Left kidney (tissue), 1 donor: ENCODE measurements at regions not wholly inside any gene's neighbourhood (a gene's known extent, or its start where the extent isn't known, plus 50 kb on each side); places are given as distances from the start of the nearest gene placed in this dataset.

Source experiments
- DNase-seq: peaks from one replicate; pipeline ENCODE4 v3.0.0-alpha.2; 2013

GRCh38 chr9:19595003-19595402 lies 186.2 kb downstream of the ACER2 start:
- DNase-seq: no peak

DNA sequence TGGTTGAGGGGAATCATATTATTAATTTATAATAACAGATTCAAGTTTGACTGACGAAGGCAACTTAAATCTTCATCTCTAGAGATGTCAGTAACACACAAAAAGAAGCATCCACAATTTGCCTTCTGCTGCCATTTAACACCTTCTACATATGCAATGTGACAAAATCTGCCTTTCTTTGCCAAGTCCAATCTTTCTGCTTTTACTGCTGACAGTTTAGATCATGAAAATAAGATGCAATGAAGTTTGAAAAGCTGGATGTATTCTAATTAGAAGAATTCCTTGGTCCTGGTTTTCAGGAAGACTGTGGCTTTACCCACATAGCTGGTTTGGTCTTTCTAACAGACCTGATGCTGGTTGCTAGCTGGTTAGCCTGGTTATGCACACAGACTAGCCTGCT lies 178.9 kb downstream of the ACER2 start:
- DNase-seq: no peak

DNA sequence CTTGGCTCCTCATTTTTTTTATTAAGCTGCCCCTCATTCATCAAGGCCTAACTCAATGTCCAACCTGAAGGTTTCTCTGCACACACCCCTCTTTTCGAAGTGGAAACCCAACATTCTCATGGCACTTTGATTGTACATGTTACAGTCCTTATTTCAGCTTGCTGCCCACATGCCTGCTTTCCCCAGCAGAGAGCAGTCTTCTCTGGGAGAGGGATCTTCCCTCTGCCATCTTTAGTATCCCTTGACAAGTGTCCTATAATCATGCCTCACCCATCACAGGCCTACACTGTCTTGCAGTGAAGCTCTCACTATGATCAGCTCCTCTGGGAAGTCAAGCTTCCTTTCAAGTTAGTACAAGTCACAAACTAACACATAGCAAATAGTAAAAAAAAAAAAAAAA lies 175.1 kb downstream of the ACER2 start:
- no peak for DNase-seq

DNA sequence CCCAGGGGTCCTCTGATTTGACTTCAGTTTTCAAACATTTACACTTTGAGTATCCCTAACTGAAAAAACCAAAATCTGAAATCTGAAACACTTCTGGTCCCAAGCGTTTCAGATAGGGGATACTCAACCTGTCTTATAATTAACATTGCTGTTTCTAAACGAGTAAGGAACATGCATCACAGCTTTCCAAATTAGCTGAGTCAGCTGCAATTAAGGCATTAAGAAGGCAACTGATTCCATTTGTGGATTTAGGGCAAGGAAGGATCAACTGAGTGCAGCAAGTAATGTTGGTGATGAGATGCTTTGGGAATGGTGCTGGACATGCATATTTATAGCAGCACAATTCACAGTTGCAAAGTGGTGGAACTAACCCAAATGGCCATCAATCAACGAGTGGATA lies 168.6 kb downstream of the ACER2 start:
- DNase-seq: no peak

DNA sequence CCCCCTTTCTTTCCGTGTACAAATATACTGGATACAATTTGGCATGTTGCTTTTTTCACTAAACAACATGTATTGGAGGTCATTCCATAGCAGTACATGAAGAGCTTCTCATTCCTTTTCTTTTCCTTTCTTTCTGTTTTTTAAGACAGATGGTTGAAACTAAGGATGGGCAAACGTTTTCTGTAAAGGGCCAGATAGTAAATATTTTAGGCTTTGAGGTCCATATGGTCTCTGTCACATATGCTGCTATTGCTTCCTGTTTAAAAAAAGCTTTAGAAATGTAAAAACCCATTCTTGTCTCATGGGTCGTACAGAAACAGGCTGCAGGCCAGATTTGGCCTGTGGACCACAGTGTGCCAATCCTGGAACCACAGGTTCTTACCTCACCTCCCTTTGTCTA lies 160.1 kb downstream of the ACER2 start:
- no peak for DNase-seq

- no peak for DNase-seq
Observed at GRCh38 chr9:19564396-19565061, 155.7 kb downstream of the ACER2 start.

GRCh38 chr9:19555214-19555613 lies 146.4 kb downstream of the ACER2 start:
- no peak for DNase-seq

GRCh38 chr9:19554529-19554928 lies 145.7 kb downstream of the ACER2 start:
- no peak for DNase-seq

DNA sequence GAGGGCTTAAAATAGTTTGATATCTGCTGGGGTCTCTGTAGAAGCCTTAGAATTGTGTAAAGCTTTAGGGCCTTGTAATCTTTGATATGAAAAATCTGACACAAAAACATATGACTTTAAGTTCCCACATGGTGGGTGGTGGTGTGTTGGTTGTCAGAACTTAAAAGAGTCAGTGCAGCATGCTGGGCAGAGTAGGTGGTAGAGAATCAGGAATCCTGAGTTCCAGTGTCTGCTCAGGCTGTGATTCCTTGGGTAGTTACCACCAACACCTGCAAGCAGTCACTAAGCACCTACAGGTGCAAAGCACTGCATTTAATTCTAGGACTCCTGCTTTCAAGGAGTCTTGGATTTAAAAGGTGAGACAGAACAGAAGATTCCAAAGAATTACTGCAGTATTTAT lies 144.6 kb downstream of the ACER2 start:
- DNase-seq: no peak

- no peak for DNase-seq
Observed at GRCh38 chr9:19552282-19553105, 143.7 kb downstream of the ACER2 start.

DNA sequence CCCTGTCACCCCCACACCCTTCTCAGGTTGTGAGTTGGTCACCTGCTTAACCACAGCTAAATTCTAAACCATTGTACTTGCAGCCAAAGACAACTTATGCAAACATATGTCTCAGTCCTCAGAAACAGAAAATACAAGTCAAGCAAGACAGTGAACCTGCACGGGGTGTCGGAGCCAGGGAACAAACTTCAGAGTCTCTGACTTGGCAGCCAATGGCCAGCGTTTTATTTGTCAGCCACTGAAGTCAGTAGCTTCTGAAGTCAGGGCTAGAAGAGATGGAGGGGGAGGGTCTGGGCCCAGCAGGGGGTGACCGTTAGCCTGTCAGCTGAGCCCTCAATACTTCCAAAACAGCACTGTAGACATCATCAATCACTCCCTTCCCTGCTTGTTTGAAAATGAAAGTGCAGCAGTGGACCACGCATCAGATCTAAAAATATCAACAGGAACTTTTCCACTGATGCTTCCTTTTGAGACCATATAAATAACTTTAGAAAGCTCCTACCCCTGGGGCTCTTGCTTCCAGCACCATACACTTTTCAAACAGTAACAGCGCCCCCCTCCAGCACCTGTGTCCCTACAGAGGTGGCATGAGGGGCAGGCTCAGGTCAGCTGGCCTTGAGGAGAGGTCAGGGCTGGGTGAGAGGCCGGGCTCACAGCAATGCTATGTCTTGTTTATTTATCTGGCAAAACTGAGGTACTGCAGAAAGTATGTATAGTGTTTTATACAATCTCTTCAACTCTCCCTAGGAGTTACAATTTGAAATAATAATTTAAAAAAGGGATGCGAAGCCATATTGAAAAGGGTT lies 142.5 kb downstream of the ACER2 start:
- no peak for DNase-seq

DNA sequence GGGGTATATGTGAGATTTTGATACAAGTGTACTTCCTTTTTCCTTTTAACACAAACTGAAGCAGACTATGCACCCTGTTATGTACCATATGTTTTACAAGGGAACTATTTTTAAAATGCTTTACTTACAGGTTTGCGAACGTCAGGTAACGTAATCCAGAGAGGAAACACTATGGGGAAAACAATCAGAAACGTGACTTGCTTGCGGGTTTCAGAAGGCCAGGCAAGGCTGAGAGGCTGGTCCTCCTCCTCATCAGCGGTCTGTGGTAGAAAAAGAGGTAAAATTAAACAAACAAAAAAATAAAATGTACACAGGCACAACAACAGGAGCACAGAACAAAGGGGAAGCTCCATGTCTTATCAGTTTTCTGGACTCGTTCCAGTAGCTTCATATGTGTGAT lies 141.2 kb downstream of the ACER2 start:
- DNase-seq: no peak

DNA sequence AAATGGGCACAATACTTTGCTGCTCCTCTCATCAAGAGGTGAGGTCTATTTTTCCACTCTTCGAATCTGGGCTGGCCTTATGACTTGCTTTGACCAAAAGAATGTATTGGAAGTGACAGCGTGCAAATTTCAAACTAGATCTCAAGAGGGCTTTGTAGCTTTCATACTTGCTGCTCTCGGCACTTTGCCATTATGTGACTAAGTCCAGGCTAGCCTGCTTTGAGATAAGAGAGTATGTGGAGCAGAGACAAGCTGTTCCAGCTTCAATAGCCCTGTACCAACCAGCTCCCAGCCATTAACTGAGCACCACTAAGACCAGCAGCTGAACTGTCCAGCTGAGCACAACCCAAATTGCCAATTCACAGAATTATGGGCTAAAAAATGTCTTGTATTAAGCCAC lies 124.6 kb downstream of the ACER2 start:
- DNase-seq: no peak

DNA sequence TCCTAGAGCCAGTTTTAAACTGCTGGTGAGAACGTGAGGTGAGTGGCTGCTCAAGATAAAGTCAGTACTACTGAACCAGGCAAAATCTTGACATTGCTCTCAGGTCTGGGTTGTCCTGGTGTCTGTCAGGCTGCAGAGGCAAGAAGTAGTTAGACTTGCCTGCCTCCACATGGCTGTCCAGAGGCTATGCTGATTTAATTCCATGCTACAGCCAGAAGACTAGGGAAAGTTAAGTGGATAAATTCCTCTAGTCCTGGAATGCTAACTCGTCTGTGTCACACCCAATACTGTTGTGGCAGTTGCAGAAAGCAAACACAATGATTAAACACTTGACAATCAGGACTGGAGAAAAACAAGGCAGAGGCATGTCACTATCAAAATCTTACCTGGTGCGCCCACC lies 118.9 kb downstream of the ACER2 start:
- DNase-seq: no peak

- no peak for DNase-seq
Observed at GRCh38 chr9:19522558-19522957, 113.7 kb downstream of the ACER2 start.

GRCh38 chr9:19521205-19521604 lies 112.4 kb downstream of the ACER2 start:
- DNase-seq: no peak

DNA sequence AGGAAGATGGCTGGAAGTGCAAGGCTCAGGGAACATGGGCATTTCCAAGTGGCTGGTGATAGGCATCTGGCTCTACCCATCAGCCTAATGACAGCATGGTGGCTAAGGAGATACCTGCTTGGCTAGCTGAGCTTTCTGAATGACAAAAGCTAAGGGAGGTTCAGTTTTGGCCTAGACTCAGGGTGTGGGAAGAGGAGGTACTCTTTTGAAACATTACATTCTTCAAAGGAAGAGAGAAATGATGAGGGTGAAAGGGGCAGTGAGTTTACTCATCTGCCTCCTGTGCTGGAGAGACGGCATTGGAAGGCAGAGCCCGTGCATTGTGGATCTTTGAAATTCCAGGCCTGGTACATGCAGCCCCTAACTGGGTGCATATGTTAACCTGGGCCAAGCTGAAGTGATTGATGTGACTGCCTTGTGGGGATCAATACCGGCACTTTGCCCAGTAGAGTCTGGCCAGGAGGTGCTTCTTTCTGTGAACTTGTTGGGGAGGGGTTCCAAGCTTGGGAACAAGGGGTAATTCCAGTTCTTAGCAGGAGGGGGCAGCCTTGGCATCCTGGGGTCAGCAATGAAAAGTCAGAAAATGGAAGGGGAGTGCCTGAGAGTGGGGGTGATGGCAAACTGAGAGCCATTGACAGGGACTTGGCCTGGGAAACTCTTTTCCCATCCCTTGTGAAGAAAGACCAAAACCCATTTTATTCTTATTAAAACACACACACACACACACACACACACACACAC lies 108.6 kb downstream of the ACER2 start:
- DNase-seq: no peak

GRCh38 chr9:19516348-19516747 lies 107.5 kb downstream of the ACER2 start:
- DNase-seq: no peak

- DNase-seq: no peak
Observed at GRCh38 chr9:19513671-19514275, 105.0 kb downstream of the ACER2 start.

DNA sequence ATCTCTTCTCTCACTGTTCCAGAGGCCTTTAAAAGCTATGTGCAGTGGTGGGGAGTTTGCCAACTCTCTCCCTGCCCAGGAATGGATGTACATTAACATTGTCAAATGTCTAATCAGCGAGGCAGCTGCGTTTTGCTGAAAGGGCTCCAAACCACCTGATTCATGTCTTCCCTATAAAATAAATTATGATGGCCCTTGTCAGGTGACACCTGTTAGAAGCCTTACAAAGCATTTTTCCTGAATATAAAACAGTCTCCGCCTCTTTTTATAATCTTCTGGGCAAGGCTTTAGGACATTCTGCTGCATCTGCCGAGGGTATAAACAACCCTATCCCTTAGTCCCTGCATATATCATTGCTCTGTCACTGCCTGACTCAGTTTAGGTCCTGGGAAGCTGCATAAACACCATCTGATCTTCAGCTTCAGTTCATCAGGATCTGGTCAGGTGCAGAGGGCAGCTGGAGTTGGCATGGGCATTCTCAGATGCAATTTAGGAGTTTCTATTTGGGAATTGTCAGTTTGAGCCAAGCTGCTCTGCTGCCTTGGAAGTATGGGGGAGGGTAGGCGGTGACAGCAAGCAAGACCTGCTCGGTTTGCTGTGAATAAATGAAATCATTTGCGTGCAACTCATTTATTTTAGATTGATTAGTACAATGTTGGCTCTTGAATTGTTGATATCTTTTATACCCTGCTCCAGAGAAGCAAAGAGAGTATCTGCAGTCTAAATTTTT lies 103.5 kb downstream of the ACER2 start:
- DNase-seq: no peak

GRCh38 chr9:19511694-19512093 lies 102.9 kb downstream of the ACER2 start:
- DNase-seq: no peak
